Stomach smooth muscle (tissue), 2 donors: ENCODE measurements at regions not wholly inside any gene's neighbourhood (a gene's known extent, or its start where the extent isn't known, plus 50 kb on each side); places are given as distances from the start of the nearest gene placed in this dataset.

Experiments
- H3K27ac ChIP-seq: one replicate; pipeline ENCODE4 v1.7.0; 2013; ENCODE audit warnings: mild to moderate bottlenecking, low read length, inconsistent platforms
- H3K27me3 ChIP-seq, 2 donors: one replicate each; pipeline ENCODE4 v1.7.0; 2013; ENCODE audit warnings: low read length in 2 of 2; ENCODE audit not compliant: insufficient read depth in 2 of 2, control insufficient read depth in 1 of 2
- H3K36me3 ChIP-seq, 2 donors: one replicate each; pipeline ENCODE4 v1.7.0; 2013; ENCODE audit warnings: low read length in 2 of 2; ENCODE audit not compliant: control insufficient read depth in 2 of 2, insufficient read depth in 2 of 2
- H3K4me1 ChIP-seq: one replicate; pipeline ENCODE4 v1.7.0; 2013; ENCODE audit warnings: low read length; ENCODE audit not compliant: control insufficient read depth, insufficient read depth
- H3K4me3 ChIP-seq, 2 donors: one replicate each; pipeline ENCODE4 v1.7.0; 2013; ENCODE audit warnings: low read length in 2 of 2
- H3K9ac ChIP-seq, 2 donors: one replicate each; pipeline ENCODE4 v1.7.0; 2013; ENCODE audit warnings: low read length in 2 of 2, mild to moderate bottlenecking in 1 of 2
- H3K9me3 ChIP-seq, 2 donors: one replicate each; pipeline ENCODE4 v1.7.0; 2013; ENCODE audit warnings: low read length in 2 of 2; ENCODE audit not compliant: control insufficient read depth in 2 of 2
- donor health status: healthy.
- donor health status: Pancreatic carcinoma.

- Histone ChIP-seq H3K27ac (no peak overlapping the region), H3K27me3 (no peaks in the 10 kb centered on the region), H3K9ac (no peak overlapping the region), H3K4me3 (no peak overlapping the region), H3K4me1 (peaks cover 8% of the 10 kb centered on the region), H3K36me3 (peaks cover 6% of the 10 kb centered on the region in 2 donors), H3K9me3 (no peaks in the 10 kb centered on the region)
Observed at GRCh38 chr18:46265196-46266156, 161.3 kb downstream of the HAUS1 start.

GRCh38 chr18:46266473-46266872 is 162.3 kb downstream of the HAUS1 start:
- Histone ChIP-seq H3K27me3 (no peaks in the 10 kb centered on the region), H3K4me1 (peaks cover 5% of the 10 kb centered on the region)

GRCh38 chr18:46268671-46269070 is 164.5 kb downstream of the HAUS1 start:
- Histone ChIP-seq H3K4me3 (no peak overlapping the region), H3K4me1 (peaks cover 5% of the 10 kb centered on the region), H3K9me3 (no peaks in the 10 kb centered on the region), H3K9ac (no peak overlapping the region), H3K36me3 (peaks cover 4 to 6% of the 10 kb centered on the region in 2 donors), H3K27ac (no peak overlapping the region), H3K27me3 (no peaks in the 10 kb centered on the region)

More at GRCh38 chr18:46266473-46266872, 162.3 kb downstream of the HAUS1 start:
- H3K27ac ChIP-seq, result no peak overlapping the region
- no peaks in the 10 kb centered on the region for H3K9me3 ChIP-seq
- H3K9ac ChIP-seq, result no peak overlapping the region
- peaks cover 6% of the 10 kb centered on the region in 2 donors for H3K36me3 ChIP-seq
- no peak overlapping the region for H3K4me3 ChIP-seq

GRCh38 chr18:46269275-46269674 is 165.1 kb downstream of the HAUS1 start:
- no peak overlapping the region for H3K4me3 ChIP-seq
- H3K36me3 ChIP-seq, result peaks cover 2 to 3% of the 10 kb centered on the region in 2 donors
- H3K4me1 ChIP-seq, result peaks cover 2% of the 10 kb centered on the region
- no peak overlapping the region for H3K9ac ChIP-seq
- H3K27me3 ChIP-seq, result no peaks in the 10 kb centered on the region
- no peaks in the 10 kb centered on the region for H3K9me3 ChIP-seq
- no peak overlapping the region for H3K27ac ChIP-seq

- Histone ChIP-seq H3K36me3 (peaks cover 0 to 3% of the 10 kb centered on the region in 2 donors), H3K4me3 (no peak overlapping the region), H3K4me1 (no peaks in the 10 kb centered on the region), H3K9ac (no peak overlapping the region), H3K9me3 (no peaks in the 10 kb centered on the region), H3K27ac (no peak overlapping the region), H3K27me3 (no peaks in the 10 kb centered on the region)
Observed at GRCh38 chr18:46271488-46271887, 167.3 kb downstream of the HAUS1 start.

- Histone ChIP-seq H3K4me1 (no peaks in the 10 kb centered on the region), H3K9ac (no peak overlapping the region), H3K36me3 (no peaks in the 10 kb centered on the region), H3K27me3 (no peaks in the 10 kb centered on the region), H3K27ac (no peak overlapping the region), H3K9me3 (no peaks in the 10 kb centered on the region), H3K4me3 (no peak overlapping the region)
Observed at GRCh38 chr18:46273861-46274260, 169.7 kb downstream of the HAUS1 start.

GRCh38 chr18:46274266-46274665 is 170.1 kb downstream of the HAUS1 start:
- H3K27ac ChIP-seq, result no peak overlapping the region
- no peaks in the 10 kb centered on the region for H3K27me3 ChIP-seq
- no peaks in the 10 kb centered on the region for H3K4me1 ChIP-seq
- no peaks in the 10 kb centered on the region for H3K36me3 ChIP-seq
- H3K9me3 ChIP-seq, result no peaks in the 10 kb centered on the region
- no peak overlapping the region for H3K4me3 ChIP-seq
- no peak overlapping the region for H3K9ac ChIP-seq

- Histone ChIP-seq H3K36me3 (no peaks in the 10 kb centered on the region), H3K9me3 (no peaks in the 10 kb centered on the region), H3K27ac (no peak overlapping the region), H3K27me3 (no peaks in the 10 kb centered on the region), H3K9ac (no peak overlapping the region), H3K4me1 (no peaks in the 10 kb centered on the region), H3K4me3 (no peak overlapping the region)
Observed at GRCh38 chr18:46275370-46275769, 171.2 kb downstream of the HAUS1 start.

- Histone ChIP-seq H3K9ac (no peak overlapping the region), H3K9me3 (no peaks in the 10 kb centered on the region), H3K4me1 (no peaks in the 10 kb centered on the region), H3K36me3 (no peaks in the 10 kb centered on the region), H3K27me3 (no peaks in the 10 kb centered on the region), H3K27ac (no peak overlapping the region), H3K4me3 (no peak overlapping the region)
Observed at GRCh38 chr18:46276748-46277147, 172.6 kb downstream of the HAUS1 start.

- Histone ChIP-seq H3K9me3 (no peaks in the 10 kb centered on the region), H3K9ac (no peak overlapping the region), H3K4me3 (no peak overlapping the region), H3K27ac (no peak overlapping the region), H3K27me3 (no peaks in the 10 kb centered on the region), H3K36me3 (no peaks in the 10 kb centered on the region), H3K4me1 (no peaks in the 10 kb centered on the region)
Observed at GRCh38 chr18:46278481-46279465, 174.6 kb downstream of the HAUS1 start.
